Right renal pelvis (tissue), 4 donors: ENCODE measurements at regions not wholly inside any gene's neighbourhood (a gene's known extent, or its start where the extent isn't known, plus 50 kb on each side); places are given as distances from the start of the nearest gene placed in this dataset.
"Not testable (repeated sequence)": the region's sequence is repeated elsewhere in the genome, so short reads cannot be mapped to it uniquely, and the experiment has no call there.

Source experiments
- DNase-seq, 4 donors: peaks; one replicate each; pipeline ENCODE4 v3.0.0-alpha.2; 2013; ENCODE audit warnings: low read depth in 4 of 4, low spot score in 3 of 4, missing footprints in 1 of 4

DNA sequence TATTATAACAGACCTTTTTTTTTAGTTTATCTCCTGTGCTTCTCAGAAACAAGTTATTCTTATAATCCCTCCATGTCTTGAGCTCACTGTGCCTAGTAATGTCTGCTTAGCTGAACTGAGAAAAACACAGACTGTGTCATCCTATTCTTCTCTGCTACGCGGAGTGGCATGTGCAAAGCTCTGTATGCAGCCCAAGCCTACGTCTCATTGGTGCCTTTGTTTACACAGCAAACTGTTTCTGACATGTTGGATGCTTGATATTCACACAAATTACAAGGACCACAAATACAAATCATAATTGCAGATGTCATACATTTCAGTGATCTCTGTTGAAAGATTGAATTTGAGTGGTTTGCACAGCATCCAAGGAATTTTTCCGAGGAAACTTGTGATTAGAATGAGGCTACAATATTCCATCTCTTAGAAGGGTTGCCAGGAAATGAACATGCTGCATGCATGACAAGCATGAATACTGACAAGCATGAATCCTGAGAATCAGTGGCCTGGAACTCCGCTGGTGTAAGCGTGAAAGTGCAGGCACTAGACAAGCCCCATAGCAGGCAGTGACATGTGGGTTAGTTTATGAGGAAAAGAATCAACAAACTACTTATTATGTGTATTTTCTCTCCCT is 128.4 kb upstream of the SGK1 start:
- DNase-seq, result no peak

DNA sequence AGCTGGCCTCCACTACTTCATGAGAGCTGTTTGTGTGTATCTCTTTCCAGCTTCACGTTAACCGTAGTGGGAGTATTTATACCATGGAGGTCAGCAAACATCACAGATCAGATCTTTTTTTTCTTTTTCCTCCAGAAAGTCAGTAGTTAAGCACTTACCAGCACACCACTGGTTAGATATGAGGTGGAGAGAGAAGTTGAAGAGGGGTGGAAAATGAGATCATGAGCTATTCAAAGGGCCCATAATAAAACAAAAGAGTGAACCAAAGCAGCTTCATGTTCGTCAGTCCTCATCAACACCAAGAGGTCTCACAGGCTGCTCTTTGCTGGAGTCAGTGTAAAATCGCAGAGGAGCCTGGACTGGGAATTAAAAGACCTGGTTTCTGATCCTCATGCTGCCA is 125.1 kb upstream of the SGK1 start:
- DNase-seq, result no peak

DNA sequence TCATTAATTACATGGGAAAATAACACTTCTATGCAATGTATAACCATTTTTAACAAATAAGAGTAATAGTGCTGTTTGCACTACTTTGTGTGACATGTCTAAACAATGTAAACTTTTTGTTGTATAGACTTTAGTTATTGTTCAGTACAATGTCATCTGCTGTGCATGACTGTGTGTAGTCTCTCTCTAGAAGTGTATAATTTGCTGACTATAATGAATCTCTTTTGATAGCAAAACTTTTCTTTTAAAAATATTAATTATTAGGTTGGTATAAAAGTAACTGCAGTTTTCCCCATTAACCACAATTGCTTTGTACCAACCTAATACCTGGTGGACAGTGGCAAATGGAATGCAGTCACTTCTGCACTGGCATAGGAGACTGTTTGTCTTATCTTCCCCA is 124.2 kb upstream of the SGK1 start:
- DNase-seq, result no peak

DNA sequence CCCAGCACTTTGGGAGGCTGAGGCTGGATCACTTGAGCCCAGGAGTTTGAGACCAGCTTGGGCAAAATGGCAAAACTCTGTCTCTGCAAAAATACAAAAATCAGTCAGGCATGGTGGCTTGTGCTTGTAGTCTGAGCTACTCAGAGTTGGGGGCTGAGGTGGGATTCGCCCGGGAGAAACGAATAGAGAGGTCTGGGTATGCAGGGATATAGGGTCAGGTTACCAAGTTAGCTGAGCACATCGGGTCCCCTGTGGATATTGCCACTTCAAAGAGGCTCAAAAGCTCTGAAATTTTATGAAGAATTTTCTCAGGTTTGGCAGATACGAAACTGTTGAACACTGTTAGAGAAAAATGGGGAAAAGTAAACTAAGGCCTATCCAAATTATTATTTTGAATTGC is 120.9 kb upstream of the SGK1 start:
- no peak for DNase-seq

DNA sequence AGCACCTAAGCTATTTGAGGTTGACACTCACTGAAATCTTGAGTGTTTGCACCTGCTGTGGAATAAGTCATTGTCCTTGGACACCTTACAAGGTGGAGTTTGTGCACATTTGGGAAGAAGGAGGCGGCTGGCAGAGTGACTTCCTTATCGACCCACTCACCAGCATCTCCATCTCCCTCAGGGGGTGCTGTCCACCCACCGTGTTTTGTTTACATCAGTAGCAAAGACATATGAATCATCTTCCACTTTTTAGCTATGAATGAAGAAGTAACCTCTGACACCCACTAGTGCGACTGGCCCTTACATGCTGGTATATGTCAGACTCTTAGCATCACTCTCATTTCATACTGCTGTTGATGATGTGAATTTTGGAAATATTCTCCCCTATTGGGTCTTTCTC is 119.5 kb upstream of the SGK1 start:
- no peak for DNase-seq

DNA sequence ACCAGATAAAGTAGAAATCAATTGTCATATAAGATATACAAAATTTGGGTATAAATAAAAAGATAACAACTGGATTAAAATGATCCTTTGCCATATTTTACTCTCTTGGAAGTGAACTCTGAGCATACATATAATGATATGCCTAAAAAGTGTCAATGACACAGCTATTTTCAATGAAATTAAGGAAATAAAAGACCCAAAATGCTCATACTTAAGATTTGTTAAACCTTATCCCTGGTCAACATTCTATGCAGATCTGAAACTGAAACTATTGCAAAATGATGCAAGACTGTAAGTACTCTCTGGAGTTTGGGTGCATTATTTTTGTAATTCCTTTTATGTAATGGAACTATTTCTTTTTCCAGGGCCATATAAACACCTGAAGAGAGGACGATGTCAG is 119.0 kb upstream of the SGK1 start:
- no peak for DNase-seq

DNA sequence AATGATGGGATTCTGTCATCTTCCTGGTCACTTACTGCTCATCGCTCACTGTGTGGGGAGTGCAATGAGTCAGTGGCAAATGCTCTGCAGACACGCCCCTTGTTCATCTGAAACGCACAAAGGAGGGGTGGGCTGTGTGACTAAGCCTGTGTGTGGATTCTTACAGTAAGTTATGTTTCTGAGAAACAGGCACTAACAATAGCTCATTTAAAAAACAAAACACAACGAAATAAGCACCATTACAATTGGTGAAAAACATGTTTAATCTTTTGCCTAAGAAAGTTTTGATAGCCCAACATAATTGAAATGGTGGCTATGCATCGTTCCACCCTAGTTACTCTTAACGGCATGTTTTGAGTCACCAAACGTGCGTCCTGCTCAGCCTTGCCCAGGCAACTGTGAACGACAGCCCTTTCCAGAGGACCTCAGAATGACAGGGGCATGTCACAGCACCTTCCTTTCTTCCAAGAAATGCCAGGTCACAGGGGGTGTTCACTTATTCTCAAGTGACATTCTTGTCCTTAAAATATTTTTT is 118.4 kb upstream of the SGK1 start:
- no peak for DNase-seq

DNA sequence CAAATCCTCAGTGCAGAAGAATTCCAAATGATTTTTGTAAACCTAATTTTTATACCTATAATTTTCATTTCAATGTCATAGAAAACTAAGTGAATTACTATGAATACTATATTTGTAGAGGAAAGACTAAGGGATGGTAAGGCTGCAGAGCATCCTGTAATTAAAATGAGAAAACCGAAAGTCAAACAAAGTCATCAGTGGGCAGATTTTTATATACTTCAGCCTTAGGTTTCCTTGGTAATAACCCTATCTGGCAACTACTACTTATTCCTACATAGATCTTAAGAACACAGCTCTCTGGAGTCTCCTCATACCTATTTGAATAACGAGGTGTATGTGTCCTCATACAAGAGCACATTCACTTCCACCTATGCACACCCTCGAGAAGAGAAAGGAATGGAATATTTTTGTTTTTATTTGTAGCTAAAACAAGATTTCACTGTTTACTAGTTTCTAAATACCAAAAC is 117.9 kb upstream of the SGK1 start:
- no peak for DNase-seq

DNA sequence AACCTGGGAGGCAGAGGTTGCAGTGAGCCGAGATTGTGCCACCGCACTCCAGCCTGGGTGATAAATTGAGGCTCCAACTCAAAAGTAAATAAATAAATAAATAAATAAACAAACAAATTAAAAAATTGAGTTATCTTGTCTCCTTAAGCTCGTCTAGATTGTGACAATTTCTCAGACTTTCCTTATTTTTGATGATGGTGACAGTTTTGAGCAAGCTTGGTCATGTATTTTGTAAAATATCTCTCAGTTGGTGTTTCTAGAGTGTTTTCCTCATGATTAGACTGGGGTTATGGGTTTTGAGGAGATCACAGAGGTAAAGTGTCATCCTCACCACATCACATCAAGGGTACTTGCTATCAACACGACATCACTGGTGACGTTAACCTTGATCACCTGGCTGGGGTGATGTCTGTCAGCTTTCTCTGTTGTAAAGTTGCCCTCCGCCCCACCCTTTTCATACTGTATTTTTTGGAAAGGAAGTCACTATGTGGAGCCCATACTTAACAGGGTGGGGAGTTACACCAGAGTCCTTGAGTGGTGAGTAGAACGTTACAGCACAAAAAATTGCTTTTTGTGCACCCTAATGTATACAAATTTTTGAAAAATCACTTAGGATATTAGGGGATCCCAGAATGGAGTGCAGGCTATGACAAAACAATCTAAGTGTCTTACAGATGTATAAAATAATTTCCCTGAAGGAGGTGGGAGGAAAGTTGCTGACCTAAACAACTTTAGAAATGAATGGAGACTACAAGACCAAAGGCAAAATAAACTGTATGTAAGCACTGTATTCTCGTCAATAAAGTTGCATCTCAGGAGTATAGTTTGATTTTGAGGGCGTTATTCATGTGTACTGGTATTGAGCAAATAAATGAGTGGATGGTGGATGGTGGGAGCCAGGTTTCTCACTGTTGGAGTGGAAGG is 116.4 kb upstream of the SGK1 start:
- no peak for DNase-seq

DNA sequence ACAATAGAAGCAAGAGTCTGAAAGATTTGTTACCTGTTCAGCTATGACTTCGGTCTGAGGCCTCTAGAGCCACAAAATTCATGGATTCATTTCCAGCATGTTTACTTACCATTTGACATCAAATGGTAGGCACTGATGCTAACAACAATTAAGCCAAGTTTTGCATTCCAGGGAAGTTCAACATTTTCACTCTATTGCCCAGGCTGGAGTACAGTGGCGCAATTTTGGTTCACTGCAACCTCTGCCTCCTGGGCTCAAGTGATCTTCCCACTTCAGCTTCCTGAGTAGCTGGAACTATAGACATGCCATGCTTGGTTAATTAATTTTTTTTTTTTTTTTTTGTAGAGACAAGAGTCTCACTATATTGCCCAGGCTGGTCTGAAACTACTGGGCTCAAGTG is 114.1 kb upstream of the SGK1 start:
- no peak for DNase-seq

DNA sequence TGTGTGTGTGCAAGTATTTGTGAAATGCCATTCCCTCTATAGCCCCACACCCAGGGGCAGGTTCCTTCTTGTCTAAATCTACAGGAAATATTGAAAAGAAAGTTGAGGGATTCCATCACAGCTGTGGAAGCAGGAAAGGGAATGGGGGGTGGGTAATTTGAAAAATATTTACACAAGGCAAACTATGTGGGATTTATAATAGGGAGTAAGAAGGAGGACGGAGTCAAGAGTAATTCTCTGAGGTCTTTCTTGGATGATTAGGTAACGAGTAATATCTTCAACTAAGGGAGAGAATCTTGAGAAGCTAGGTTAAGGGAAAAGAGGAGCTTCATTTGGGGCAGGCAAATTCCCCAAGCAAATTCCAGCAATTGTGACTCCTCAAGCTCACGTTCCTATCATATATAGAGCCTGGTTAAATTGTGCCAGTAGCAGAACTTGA is 113.5 kb upstream of the SGK1 start:
- DNase-seq, result no peak

DNA sequence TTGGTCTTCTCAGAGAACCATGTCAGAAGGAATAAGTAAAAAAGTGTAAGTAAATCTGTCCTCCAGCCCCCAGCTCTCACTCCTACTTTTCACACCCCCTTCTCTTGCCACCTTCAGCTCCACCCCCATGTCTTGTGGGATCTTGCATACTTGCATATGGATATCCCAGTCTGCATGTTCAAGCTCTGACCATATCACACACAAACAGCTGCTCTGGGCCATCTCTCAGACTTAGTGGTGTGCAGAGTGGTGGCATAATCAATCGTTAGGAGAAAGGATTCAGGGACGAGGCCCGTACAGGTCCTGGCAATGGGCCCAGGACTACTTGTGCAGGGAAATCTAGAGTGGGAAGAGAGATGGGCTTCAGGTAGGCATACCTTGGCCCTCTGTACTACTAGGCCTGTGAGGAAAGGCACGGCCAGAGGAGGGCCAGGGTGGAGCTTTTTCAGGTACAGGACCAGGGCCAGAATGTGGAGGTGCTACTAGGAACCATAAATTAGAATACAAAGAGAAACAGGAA is 112.0 kb upstream of the SGK1 start:
- no peak for DNase-seq

DNA sequence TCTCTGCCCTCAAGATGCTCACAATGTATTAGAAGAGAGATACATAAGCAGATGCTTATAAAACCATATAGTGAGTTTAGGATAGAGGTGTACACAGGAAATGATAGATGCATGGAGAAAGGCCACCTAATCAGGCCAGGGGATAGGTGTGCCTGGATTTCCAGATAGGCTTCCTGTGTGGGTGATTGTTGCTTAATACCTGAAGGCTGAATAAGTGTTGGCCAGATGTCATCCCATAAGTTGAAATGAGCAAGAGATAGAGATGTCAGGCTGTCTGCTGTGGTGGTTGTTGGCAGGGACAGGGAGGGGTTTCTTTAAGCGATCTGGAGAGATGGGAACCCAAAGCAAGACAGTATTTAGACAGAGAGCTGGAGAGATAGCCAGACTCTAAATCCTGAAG is 109.8 kb upstream of the SGK1 start:
- no peak for DNase-seq

DNA sequence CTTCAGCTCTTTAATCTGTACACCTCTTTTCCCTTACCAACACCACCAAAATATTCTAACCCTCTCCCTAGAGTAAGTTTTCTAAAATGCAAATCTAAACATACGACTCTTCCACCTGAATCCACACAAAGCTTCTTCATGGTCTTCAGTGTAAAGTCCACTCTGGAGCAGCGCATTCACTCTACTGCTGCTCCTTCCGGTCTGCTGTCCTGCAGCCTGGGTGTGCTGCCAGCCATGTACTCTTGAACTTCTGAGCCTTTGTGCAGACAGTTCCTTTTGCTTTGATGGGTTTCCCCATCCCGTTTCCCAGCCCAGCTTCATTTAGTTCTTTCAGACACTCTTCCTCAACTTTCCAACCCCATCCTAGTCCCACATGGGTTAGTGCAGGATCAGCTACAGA is 108.7 kb upstream of the SGK1 start:
- DNase-seq, result no peak

DNA sequence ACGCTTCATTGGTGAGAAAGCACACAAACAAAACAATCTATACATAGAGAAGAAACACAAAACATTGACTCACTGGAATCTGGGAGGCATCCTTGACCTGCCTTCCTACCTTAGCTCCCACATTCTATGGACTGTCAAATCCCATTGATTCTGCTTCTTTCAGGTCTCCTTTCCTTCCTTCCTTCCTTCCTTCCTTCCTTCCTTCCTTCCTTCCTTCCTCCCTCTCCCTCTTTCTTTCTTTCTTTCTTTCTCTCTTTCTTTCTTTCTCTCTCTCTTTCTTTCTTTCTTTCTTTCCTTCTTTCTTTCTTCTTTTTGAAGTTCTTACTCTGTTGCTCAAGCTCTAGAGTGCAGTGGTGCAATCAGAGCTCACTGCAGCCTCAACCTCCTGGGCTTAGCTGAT is 108.0 kb upstream of the SGK1 start:
- DNase-seq, result not testable (repeated sequence)

DNA sequence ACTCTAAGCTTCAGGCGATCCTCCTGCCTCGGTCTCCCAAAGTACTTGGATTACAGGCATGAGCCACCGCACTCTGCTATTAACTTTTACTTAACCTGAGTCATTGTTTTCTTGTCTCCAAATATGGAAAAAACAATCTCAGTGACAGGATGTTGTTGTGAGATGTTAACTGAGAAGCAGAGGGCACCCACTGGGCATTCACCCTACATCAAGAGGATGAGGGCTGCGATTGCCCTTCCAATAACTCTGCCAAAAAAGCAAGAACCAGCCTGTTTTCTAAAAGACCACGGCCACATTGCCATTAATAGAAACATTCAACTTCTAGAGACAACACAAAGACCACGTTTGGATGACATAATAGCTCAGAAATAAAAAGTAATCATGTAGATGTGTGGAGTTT is 107.6 kb upstream of the SGK1 start:
- no peak for DNase-seq

DNA sequence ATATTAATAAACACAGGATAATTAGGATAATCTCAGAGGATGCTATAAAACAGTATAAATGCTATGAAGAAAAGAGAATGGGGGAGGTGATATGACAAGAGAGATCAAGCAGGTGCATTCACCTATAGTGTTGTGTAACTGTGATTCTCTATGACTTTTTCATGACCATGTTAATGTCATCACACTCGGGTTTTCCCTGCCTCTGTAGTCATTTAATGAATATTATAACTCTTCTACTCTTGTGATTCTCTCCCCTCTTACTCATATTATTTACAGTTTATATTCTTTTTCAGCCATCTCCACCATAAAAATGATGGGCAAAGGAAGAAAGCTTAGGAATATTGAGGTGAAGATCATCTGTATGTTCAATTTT is 106.9 kb upstream of the SGK1 start:
- no peak for DNase-seq

DNA sequence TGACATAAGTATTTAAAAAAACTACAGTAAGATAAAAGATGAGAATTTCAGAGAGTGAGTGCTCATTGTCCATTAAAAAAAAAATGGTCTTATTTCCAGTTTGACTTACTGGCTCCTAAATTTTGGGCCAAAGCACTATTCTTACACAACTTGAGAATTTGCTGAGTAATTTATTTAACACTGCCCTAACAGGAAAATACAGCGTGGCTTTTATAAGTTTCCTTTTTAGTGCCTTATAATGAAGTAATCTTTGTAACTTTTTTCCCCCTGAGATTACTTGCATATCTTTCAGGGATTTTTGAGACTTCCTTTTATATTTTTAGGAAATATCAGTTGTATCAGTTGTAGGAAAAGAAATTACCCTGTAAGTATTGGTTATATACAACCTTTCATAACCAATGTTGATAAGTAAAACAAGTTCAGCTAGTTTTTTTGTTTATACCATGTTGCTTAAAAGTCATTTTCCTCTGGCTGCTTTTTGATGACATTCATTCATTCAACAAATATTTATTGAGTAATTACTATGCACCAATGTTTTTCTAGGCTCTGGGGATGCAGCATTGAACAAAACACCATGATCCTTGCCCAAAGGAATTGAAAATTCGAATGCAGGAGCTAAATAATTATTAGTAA is 106.4 kb upstream of the SGK1 start:
- no peak for DNase-seq

DNA sequence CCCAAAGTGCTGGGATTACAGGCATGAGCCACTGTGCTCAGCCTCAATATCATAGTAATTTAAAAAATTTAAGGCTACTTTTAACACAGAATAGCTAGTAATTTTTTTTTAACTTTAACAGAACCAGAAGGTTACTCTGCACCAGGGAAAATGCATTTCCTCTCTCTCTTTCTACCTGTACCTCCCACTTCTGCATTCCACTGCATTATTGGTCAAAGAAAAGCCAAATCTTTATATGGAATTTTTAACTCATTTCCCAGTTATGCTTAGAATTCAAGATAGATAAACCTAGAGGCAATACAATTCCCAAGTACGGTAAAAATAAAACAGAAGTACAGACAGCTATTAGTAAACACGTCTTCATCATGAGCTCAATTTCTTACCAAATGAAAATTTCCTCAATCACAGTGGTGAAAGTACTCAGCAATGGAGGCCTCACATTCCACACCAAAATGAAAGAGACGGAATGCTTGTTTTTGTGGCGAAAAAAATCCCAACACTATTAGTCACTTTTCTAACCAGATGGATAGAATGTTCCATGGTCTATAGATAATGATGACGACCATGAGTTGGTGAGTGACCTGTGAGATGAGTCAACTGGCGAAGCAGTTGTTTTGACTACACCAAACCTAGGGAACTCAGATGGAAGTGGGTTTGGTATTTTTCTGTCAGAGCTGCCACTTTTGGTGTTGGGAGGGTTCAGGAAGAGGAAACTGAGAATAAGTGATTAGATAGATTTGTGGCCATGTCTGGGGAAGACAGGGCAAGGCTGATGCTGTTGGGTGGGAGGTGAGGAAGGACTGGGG is 104.7 kb upstream of the SGK1 start:
- DNase-seq, result no peak

DNA sequence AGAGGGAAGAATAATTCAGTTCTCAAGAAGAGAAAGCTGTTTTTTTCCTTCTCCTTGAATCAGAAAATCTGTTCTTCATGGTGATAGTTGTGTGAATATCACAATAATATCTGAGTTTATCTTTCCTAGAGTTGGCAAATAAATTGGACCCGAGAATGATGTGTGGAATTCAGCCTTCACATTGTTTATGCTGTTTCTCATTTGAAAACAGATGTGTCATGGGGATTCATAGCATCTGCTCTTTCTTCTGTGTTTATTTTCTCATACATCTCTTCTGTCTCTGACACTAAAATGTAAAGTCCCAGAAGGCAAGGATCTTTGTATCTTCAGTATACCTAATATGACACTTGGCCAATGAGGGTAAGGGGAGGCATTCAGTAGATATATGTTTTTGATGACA is 103.6 kb upstream of the SGK1 start:
- DNase-seq, result no peak
